HEK293T (cell line): ENCODE measurements at regions not wholly inside any gene's neighbourhood (a gene's known extent, or its start where the extent isn't known, plus 50 kb on each side); places are given as distances from the start of the nearest gene placed in this dataset.

ENCODE experiments used
- CTCF ChIA-PET: fragments of 350-600 bp; formaldehyde crosslinking; extraction: SDS; loops from one replicate; lab custom pipeline; 2021; ENCODE audit warnings: antibody characterized with exemption, inconsistent platforms; lab: Yijun Ruan, JAX
- POLR2A ChIA-PET: fragments of 350-600 bp; formaldehyde crosslinking; extraction: SDS; loops from one replicate; lab custom pipeline; 2020; ENCODE audit warnings: antibody characterized with exemption, inconsistent platforms; lab: Yijun Ruan, JAX
- DNase-seq: peaks from one replicate; pipeline ENCODE4 v3.0.0; 2012; ENCODE audit warnings: mixed read lengths; ENCODE audit errors: extremely low spot score
- ARNT ChIP-seq: fragments of 450-650 bp; IDR thresholded peaks from 2 replicates; pipeline ENCODE4 v1.6.1; 2017; ENCODE audit warnings: mild to moderate bottlenecking
- BHLHE40 ChIP-seq: fragments of 450-650 bp; IDR thresholded peaks from 2 replicates; pipeline ENCODE4 v1.6.1; 2016; ENCODE audit warnings: mild to moderate bottlenecking, moderate library complexity, borderline replicate concordance
- CTBP1 ChIP-seq: fragments of 450-650 bp; IDR thresholded peaks from 2 replicates; pipeline ENCODE4 v1.6.1; 2016; ENCODE audit warnings: borderline replicate concordance
- ELF4 ChIP-seq: fragments of 450-650 bp; IDR thresholded peaks from 2 replicates; pipeline ENCODE4 v1.6.1; 2017; ENCODE audit warnings: antibody characterized with exemption
- FOXA1 ChIP-seq: fragments of 450-650 bp; IDR thresholded peaks from 2 replicates; pipeline ENCODE4 v1.6.1; 2016; ENCODE audit warnings: mild to moderate bottlenecking
- FOXK2 ChIP-seq: fragments of 450-650 bp; IDR thresholded peaks from 2 replicates; pipeline ENCODE4 v1.6.1; 2016; ENCODE audit warnings: mild to moderate bottlenecking
- FOXM1 ChIP-seq: fragments of 450-650 bp; IDR thresholded peaks from 2 replicates; pipeline ENCODE4 v1.6.1; 2017; ENCODE audit warnings: mild to moderate bottlenecking, borderline replicate concordance
- HDGF ChIP-seq: fragments of 450-650 bp; IDR thresholded peaks from 2 replicates; pipeline ENCODE4 v1.6.1; 2017; ENCODE audit warnings: antibody characterized with exemption, borderline replicate concordance
- L3MBTL2 ChIP-seq: fragments of 450-650 bp; conservative IDR thresholded peaks from 2 replicates; pipeline ENCODE4 v1.6.1; 2016; ENCODE audit warnings: mild to moderate bottlenecking
- LEF1 ChIP-seq: fragments of 450-650 bp; IDR thresholded peaks from 2 replicates; pipeline ENCODE4 v1.6.1; 2017; ENCODE audit warnings: mild to moderate bottlenecking, borderline replicate concordance
- NFRKB ChIP-seq: fragments of 450-650 bp; IDR thresholded peaks from 2 replicates; pipeline ENCODE4 v1.6.1; 2016; ENCODE audit warnings: mild to moderate bottlenecking, moderate library complexity
- SP1 ChIP-seq: fragments of 450-650 bp; IDR thresholded peaks from 2 replicates; pipeline ENCODE4 v1.6.1; 2017
- SUZ12 ChIP-seq: fragments of 450-650 bp; IDR thresholded peaks from 2 replicates; pipeline ENCODE4 v1.6.1; 2016; ENCODE audit warnings: mild to moderate bottlenecking
- ZNF384 ChIP-seq: fragments of 450-650 bp; IDR thresholded peaks from 2 replicates; pipeline ENCODE4 v1.6.1; 2016
- TF ChIP-seq, protein P1 (sequence below): fragments of 450-650 bp; IDR thresholded peaks from 2 replicates; pipeline ENCODE4 v1.6.1; 2016

- DNase-seq = no peak
- no peak for TF ChIP-seq ELF4
- no peak for TF ChIP-seq FOXA1
- TF ChIP-seq CTBP1 = no peak
- ChIA-PET CTCF (no interaction called here), POLR2A (no interaction called here)
Measured at GRCh38 chr22:46063846-46064227, 86.5 kb upstream of the PPARA start.

DNA sequence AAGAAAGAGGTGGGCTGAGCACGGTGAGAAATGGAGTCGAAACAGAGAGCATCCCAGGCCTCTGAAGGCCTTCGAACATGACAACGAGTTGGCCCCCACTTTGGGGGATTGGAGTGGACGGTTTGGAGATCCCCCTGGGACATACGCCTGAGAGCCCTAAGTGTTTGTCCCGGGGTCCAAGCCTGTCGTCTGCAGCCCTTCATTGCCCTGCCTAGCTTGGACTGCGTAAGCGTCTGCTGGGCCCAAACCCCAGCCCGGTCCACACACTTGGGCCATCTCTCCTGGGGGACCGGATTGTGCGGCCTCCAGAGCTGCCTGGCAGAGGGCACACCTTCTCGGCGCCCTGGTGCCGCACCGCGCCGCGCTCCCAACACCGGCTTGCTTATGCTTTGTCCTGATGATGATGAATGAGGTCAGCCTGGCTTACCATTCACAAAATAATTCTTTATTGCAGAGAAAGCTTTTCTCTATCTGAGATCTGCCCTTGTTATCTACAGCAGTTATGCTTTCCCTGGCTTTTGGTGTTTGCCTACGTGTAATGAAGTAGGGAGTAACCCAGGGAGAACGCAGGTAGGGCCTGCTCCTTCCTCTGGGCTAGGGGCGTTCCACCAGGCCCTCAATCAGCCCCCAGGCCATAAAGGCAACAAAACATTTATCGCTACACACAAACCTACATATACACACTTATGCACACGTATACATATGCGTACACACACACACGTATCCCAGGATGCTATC lies 85.9 kb upstream of the PPARA start:
- POLR2A ChIA-PET = no interaction called here
- TF ChIP-seq ARNT (no peak), NFRKB (no peak), ZNF384 (no peak), SUZ12 (no peak), ELF4 (no peak), SP1 (no peak), FOXK2 (no peak), FOXM1 (no peak), HDGF (no peak), FOXA1 (no peak)
- DNase-seq = no peak
- CTCF ChIA-PET = no interaction called here

GRCh38 chr22:46064966-46065666 lies 85.2 kb upstream of the PPARA start:
- DNase-seq = no peak
- TF ChIP-seq, protein P1, sequence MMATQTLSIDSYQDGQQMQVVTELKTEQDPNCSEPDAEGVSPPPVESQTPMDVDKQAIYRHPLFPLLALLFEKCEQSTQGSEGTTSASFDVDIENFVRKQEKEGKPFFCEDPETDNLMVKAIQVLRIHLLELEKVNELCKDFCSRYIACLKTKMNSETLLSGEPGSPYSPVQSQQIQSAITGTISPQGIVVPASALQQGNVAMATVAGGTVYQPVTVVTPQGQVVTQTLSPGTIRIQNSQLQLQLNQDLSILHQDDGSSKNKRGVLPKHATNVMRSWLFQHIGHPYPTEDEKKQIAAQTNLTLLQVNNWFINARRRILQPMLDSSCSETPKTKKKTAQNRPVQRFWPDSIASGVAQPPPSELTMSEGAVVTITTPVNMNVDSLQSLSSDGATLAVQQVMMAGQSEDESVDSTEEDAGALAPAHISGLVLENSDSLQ = no peak
- TF ChIP-seq CTBP1 (no peak), LEF1 (no peak), SP1 (no peak), SUZ12 (no peak)
- POLR2A ChIA-PET = no interaction called here

DNA sequence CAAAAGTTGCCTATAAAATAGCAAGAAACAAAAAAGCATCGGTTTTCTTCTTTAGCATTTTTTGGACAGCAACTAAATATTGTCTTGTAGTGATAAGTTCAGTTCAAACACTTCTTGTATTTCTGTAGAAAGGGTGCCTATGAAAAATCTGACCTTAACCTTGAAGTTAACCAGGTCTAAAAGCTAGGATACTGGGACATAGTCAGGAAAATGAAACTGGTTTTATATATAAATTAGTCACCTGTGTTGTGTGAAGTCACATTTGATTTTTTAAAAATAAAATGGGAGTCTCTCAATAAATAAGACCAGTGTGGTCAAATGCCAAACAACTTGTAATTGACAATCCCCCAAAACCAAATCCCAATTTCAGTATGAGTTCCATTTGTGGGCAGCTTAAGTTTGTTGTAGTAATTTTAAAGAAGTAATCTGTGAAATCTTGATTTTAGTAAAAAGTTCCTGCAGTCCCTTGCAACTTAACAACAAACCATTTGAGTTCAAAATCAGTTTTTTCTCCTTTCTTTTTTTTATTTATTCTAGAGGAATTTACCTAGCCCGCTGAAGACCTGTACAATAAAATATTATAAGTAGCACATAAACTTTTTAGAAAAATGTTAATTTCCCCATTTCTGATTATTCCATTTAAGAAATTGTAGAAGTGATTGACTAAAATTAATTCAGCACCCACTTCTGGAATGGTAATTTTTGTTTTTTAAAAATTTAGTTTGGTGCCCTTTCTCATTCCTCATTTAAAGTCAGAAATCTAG lies 84.5 kb upstream of the PPARA start:
- ChIA-PET CTCF (no interaction called here), POLR2A (no interaction called here)
- TF ChIP-seq LEF1 = no peak
- no peak for DNase-seq

More at GRCh38 chr22:46064966-46065666, 85.2 kb upstream of the PPARA start:
- CTCF ChIA-PET = no interaction called here

GRCh38 chr22:46066691-46067090 lies 83.6 kb upstream of the PPARA start:
- ChIA-PET CTCF (interaction anchor here (1.2 kb wide), 1 partner anchor 60 kb away, joined by 3 read pairs; no protein-coding TSS in a partner anchor), POLR2A (no interaction called here)
- DNase-seq = no peak
- TF ChIP-seq SUZ12 (no peak), L3MBTL2 (no peak), ARNT (no peak), FOXM1 (no peak)

GRCh38 chr22:46067159-46068111 lies 82.9 kb upstream of the PPARA start:
- no peak for DNase-seq
- ChIA-PET CTCF (interaction anchor here (1.2 kb wide), 1 partner anchor 61 kb away, joined by 3 read pairs; no protein-coding TSS in a partner anchor), POLR2A (no interaction called here)
- TF ChIP-seq BHLHE40 (no peak), ZNF384 (no peak), CTBP1 (no peak), SUZ12 (no peak), SP1 (no peak), FOXK2 (no peak)
- TF ChIP-seq, protein P1 = no peak

GRCh38 chr22:46068181-46068592 lies 82.1 kb upstream of the PPARA start:
- TF ChIP-seq FOXM1 (no peak), FOXA1 (no peak), ELF4 (no peak)
- DNase-seq = no peak
- POLR2A ChIA-PET = no interaction called here
- CTCF ChIA-PET = interaction anchor here (0.6 to 1.2 kb wide), 2 partner anchors 26 to 62 kb away, joined by 3 read pairs; no protein-coding TSS in a partner anchor
